Vagina (tissue), 2 donors: ENCODE measurements at regions not wholly inside any gene's neighbourhood (a gene's known extent, or its start where the extent isn't known, plus 50 kb on each side); places are given as distances from the start of the nearest gene placed in this dataset.

ENCODE experiments used
- POLR2A ChIP-seq, 2 donors: fragments of 450-650 bp; IDR thresholded peaks; one replicate each; pipeline ENCODE4 v1.6.1; 2017; ENCODE audit warnings: antibody characterized with exemption in 2 of 2, mild to moderate bottlenecking in 2 of 2, moderate library complexity in 2 of 2
- TF ChIP-seq, protein P1 (sequence below), 3 experiments: fragments of 450-650 bp in 2 of 3; fragments of 200-600 bp in 1 of 3; sonication (generic) in 1 of 3; IDR thresholded peaks; one replicate each; pipeline ENCODE4 v1.5.1; 2017 to 2019; ENCODE audit warnings: antibody characterized with exemption in 3 of 3, mild to moderate bottlenecking in 2 of 3, moderate library complexity in 2 of 3

DNA sequence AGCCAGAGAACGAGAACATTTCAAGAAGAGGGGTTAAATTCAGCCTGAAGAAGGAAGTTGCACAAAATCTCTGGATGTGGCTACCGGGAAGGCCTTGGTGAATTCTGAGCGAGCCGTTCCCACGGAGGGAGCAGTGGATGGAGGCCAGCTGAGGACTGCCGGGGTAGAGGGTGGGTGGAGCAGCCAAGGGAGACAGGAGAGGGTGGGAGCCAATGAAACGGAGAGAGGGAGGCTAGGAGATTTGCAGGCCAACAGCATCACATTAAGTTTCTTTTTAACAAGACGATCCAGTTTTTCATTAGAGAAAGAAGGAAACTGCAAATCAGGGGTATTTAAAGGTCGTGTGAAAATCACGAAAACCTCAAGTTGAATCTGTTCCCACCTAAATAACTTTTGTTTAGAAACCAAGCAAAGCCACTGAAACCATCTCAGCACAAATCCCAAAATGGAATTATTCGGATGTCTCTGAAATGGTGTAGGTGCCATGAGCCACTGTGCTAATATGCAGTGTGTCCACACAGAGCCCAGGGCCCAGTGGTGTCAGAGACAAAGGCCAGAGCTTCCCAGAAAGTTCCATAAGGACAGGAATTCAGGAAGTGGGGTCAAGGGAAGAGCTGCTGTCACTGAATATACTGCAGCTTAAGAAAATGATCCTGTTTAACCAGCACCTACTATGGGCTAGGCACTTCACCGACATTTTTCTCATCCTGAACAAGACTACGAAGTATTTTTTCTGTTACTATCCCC is 59.7 kb upstream of the SLC35C1 start:
- no peak for TF ChIP-seq POLR2A (IDR thresholded peaks at IDR 0.05)
- TF ChIP-seq, protein P1, sequence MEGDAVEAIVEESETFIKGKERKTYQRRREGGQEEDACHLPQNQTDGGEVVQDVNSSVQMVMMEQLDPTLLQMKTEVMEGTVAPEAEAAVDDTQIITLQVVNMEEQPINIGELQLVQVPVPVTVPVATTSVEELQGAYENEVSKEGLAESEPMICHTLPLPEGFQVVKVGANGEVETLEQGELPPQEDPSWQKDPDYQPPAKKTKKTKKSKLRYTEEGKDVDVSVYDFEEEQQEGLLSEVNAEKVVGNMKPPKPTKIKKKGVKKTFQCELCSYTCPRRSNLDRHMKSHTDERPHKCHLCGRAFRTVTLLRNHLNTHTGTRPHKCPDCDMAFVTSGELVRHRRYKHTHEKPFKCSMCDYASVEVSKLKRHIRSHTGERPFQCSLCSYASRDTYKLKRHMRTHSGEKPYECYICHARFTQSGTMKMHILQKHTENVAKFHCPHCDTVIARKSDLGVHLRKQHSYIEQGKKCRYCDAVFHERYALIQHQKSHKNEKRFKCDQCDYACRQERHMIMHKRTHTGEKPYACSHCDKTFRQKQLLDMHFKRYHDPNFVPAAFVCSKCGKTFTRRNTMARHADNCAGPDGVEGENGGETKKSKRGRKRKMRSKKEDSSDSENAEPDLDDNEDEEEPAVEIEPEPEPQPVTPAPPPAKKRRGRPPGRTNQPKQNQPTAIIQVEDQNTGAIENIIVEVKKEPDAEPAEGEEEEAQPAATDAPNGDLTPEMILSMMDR (IDR thresholded peaks at IDR 0.05) = no peak
